OCI-LY7 (cell line): ENCODE measurements at regions not wholly inside any gene's neighbourhood (a gene's known extent, or its start where the extent isn't known, plus 50 kb on each side); places are given as distances from the start of the nearest gene placed in this dataset.

Experiments
- BruUV-seq: library from RNA; stranded (reverse); fragments of 400-500 nt; replicated peaks from 2 replicates; lab custom pipeline; 2021; lab: Mats Ljungman, UMichigan
- CTCF ChIA-PET: fragments of 300-600 bp; sonication (Branson Sonifier 250); formaldehyde crosslinking; loops from one replicate; lab custom pipeline; 2022; ENCODE audit warnings: antibody characterized with exemption; ENCODE audit not compliant: unreplicated experiment; lab: Charles Lee
- POLR2A ChIA-PET: fragments of 300-600 bp; sonication (Branson Sonifier 250); formaldehyde crosslinking; loops from one replicate; lab custom pipeline; 2022; ENCODE audit warnings: antibody characterized with exemption; lab: Charles Lee
- DNase-seq: peaks from one replicate; pipeline ENCODE4 v3.0.0-alpha.2; 2015; ENCODE audit warnings: low spot score
- H2AFZ ChIP-seq: fragments of 200-600 bp; sonication (generic), shearing (Covaris generic); 2 replicates; pipeline ENCODE4 v1.6.1; 2014; ENCODE audit warnings: mild to moderate bottlenecking, antibody characterized with exemption, low read length, moderate library complexity
- H3K27ac ChIP-seq: fragments of 200-600 bp; sonication (generic); 2 replicates; pipeline ENCODE4 v1.5.1; 2014; ENCODE audit warnings: mixed run types, low read depth, mild to moderate bottlenecking, moderate library complexity, low read length, inconsistent platforms; ENCODE audit not compliant: poor library complexity, severe bottlenecking
- H3K36me3 ChIP-seq: fragments of 200-600 bp; sonication (generic); 2 replicates; pipeline ENCODE4 v1.6.1; 2014; ENCODE audit warnings: mild to moderate bottlenecking, antibody characterized with exemption, low read length, moderate library complexity, mixed read lengths; ENCODE audit not compliant: insufficient read depth
- H3K4me1 ChIP-seq: fragments of 200-600 bp; sonication (generic); 2 replicates; pipeline ENCODE4 v1.5.1; 2014; ENCODE audit warnings: mild to moderate bottlenecking, low read length; ENCODE audit not compliant: insufficient read depth, poor library complexity, severe bottlenecking
- H3K4me2 ChIP-seq: fragments of 200-600 bp; sonication (generic); 2 replicates; pipeline ENCODE4 v1.6.1; 2014; ENCODE audit warnings: mild to moderate bottlenecking, low read length
- H3K4me3 ChIP-seq: fragments of 200-600 bp; sonication (generic); 2 replicates; pipeline ENCODE4 v1.5.1; 2014; ENCODE audit warnings: mild to moderate bottlenecking, low read depth, low read length; ENCODE audit not compliant: poor library complexity, severe bottlenecking
- H3K79me2 ChIP-seq: fragments of 200-600 bp; sonication (generic); 2 replicates; pipeline ENCODE4 v1.6.1; 2016; ENCODE audit warnings: low read depth, mild to moderate bottlenecking, low read length, moderate library complexity, mixed read lengths; ENCODE audit not compliant: insufficient read depth
- H3K9me2 ChIP-seq: fragments of 200-600 bp; sonication (generic); 2 replicates; pipeline ENCODE4 v1.6.1; 2016; ENCODE audit warnings: mild to moderate bottlenecking, low read length, mixed read lengths; ENCODE audit not compliant: insufficient read depth
- H3K9me3 ChIP-seq: fragments of 200-600 bp; sonication (generic); 2 replicates; pipeline ENCODE4 v1.6.1; 2014; ENCODE audit warnings: mild to moderate bottlenecking, mixed run types, low read length, mixed read lengths
- H4K20me1 ChIP-seq: fragments of 200-600 bp; sonication (generic); 2 replicates; pipeline ENCODE4 v1.6.1; 2014; ENCODE audit warnings: mild to moderate bottlenecking, antibody characterized with exemption, low read length, moderate library complexity, mixed read lengths; ENCODE audit not compliant: insufficient read depth
- EZH2phosphoT487 ChIP-seq: fragments of 200-600 bp; sonication (generic); IDR thresholded peaks from 2 replicates; pipeline ENCODE4 v1.6.1; 2018; ENCODE audit warnings: low read depth, borderline replicate concordance, mild to moderate bottlenecking, mixed run types, antibody characterized with exemption, low read length, moderate library complexity, mixed read lengths
- intact Hi-C: fragments of 100-400 bp; cut with micrococcal nuclease; formaldehyde crosslinking; loops from one replicate; pipeline ENCODE4 v1.10.0; 2022; ENCODE audit not compliant: unreplicated experiment
- TF ChIP-seq, protein P1 (sequence below): fragments of 200-600 bp; sonication (generic); conservative IDR thresholded peaks from 2 replicates; pipeline ENCODE4 v1.5.1; 2014; ENCODE audit warnings: mild to moderate bottlenecking, antibody characterized with exemption, low read length, moderate library complexity, mixed read lengths

DNA sequence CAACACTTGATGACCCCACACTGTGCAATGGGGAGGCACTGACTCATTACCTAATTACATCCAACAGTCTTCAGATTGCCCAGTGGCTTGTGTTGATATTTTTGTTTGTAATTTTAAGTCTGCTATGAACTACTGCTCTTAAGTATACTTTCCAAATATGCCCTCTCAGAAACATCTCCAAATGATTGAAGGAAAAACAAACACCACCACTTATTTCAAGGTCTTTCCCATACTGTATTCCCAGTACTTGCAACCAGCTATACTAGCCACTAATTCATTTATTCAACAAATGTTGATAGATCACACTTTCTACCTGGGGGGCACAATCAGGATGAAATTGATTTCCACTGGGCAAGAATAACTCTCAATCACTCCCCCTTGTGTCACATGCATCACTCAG, 302.2 kb upstream of the CPEB2 start:
- DNase-seq: no peak
- intact Hi-C loops: no loop called here
- no peak overlapping the region for H3K4me3 ChIP-seq
- H3K4me1 ChIP-seq: no peaks in the 10 kb centered on the region
- H4K20me1 ChIP-seq: no peaks in the 10 kb centered on the region
- H3K36me3 ChIP-seq: no peaks in the 10 kb centered on the region
- H3K9me2 ChIP-seq: no peaks in the 10 kb centered on the region
- H3K27ac ChIP-seq: no peak overlapping the region
- H3K9me3 ChIP-seq: no peaks in the 10 kb centered on the region
- H2AFZ ChIP-seq: no peak overlapping the region
- H3K4me2 ChIP-seq: no peak overlapping the region
- TF ChIP-seq, protein P1, sequence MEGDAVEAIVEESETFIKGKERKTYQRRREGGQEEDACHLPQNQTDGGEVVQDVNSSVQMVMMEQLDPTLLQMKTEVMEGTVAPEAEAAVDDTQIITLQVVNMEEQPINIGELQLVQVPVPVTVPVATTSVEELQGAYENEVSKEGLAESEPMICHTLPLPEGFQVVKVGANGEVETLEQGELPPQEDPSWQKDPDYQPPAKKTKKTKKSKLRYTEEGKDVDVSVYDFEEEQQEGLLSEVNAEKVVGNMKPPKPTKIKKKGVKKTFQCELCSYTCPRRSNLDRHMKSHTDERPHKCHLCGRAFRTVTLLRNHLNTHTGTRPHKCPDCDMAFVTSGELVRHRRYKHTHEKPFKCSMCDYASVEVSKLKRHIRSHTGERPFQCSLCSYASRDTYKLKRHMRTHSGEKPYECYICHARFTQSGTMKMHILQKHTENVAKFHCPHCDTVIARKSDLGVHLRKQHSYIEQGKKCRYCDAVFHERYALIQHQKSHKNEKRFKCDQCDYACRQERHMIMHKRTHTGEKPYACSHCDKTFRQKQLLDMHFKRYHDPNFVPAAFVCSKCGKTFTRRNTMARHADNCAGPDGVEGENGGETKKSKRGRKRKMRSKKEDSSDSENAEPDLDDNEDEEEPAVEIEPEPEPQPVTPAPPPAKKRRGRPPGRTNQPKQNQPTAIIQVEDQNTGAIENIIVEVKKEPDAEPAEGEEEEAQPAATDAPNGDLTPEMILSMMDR: no peak
- no peak for TF ChIP-seq EZH2phosphoT487
- CTCF ChIA-PET: no interaction called here
- no TSS peak for BruUV-seq
- POLR2A ChIA-PET: interaction anchor here (0.9 to 1.2 kb wide), 2 partner anchors 11 to 58 kb away, joined by 3 to 4 read pairs; no protein-coding TSS in a partner anchor
- H3K79me2 ChIP-seq: no peaks in the 10 kb centered on the region

DNA sequence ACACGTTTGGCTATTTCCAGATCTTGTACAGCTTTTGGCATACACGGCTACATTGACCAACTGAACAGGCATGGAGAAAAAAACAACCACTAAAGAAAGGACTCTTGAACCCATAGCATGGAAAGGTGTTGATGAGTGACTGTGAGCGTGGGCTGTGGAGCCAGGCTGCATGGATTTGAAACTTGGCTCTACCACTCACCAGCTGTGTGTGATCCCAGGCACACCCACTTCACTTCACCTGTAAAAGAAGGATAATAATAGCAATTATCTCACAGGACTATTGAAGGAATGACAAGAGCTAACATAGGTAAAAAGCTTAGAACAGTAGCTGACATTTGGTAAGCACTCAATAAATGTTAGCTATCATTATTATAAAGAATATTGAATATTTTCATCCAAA, 301.7 kb upstream of the CPEB2 start:
- no peak overlapping the region for H2AFZ ChIP-seq
- CTCF ChIA-PET: interaction anchor here (0.6 kb wide), 1 partner anchor 40 kb away, joined by 3 read pairs; no protein-coding TSS in a partner anchor
- H3K36me3 ChIP-seq: no peaks in the 10 kb centered on the region
- no peaks in the 10 kb centered on the region for H4K20me1 ChIP-seq
- no peaks in the 10 kb centered on the region for H3K4me1 ChIP-seq
- POLR2A ChIA-PET: interaction anchor here (0.9 to 1.2 kb wide), 2 partner anchors 11 to 58 kb away, joined by 3 to 4 read pairs; no protein-coding TSS in a partner anchor
- H3K4me3 ChIP-seq: no peak overlapping the region
- no peak overlapping the region for H3K4me2 ChIP-seq
- no peaks in the 10 kb centered on the region for H3K9me3 ChIP-seq
- intact Hi-C loops: no loop called here
- TF ChIP-seq, protein P1: no peak
- TF ChIP-seq EZH2phosphoT487: no peak
- no peaks in the 10 kb centered on the region for H3K79me2 ChIP-seq
- no peak overlapping the region for H3K27ac ChIP-seq
- DNase-seq: no peak
- no peaks in the 10 kb centered on the region for H3K9me2 ChIP-seq
- BruUV-seq: no TSS peak

DNA sequence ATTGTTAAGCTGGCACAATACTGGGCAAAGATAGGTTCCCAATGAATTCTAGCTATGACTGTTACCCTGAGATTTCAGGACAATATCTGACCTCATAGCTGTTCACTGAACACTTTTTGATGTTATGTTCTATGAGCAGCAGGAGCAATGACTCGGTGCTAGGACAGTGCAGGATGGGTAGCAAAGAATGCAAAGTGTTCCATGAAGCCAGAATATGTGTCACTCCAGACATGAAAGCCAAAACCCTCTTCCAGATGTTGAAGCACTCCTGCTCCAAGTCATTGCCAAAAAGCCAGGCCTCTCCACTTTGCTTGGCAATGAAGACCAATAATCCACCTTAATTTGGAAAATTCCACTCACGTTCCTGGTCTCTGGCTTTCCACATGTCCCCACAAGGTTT, 300.9 kb upstream of the CPEB2 start:
- CTCF ChIA-PET: interaction anchor here (0.6 kb wide), 1 partner anchor 41 kb away, joined by 3 read pairs; no protein-coding TSS in a partner anchor

More for the DNA sequence above, 300.9 kb upstream of the CPEB2 start:
- no TSS peak for BruUV-seq
- Histone ChIP-seq H3K36me3 (no peaks in the 10 kb centered on the region), H3K27ac (no peak overlapping the region), H3K4me3 (no peak overlapping the region), H3K9me3 (no peaks in the 10 kb centered on the region), H3K9me2 (no peaks in the 10 kb centered on the region), H3K79me2 (no peaks in the 10 kb centered on the region), H4K20me1 (no peaks in the 10 kb centered on the region), H3K4me1 (no peaks in the 10 kb centered on the region), H3K4me2 (no peak overlapping the region), H2AFZ (no peak overlapping the region)
- POLR2A ChIA-PET: no interaction called here
- TF ChIP-seq, protein P1: no peak
- TF ChIP-seq EZH2phosphoT487: no peak
- intact Hi-C loops: no loop called here
- no peak for DNase-seq
